K562 (cell line): ENCODE measurements at regions not wholly inside any gene's neighbourhood (a gene's known extent, or its start where the extent isn't known, plus 50 kb on each side); places are given as distances from the start of the nearest gene placed in this dataset.
A peak's percentile ranks its signal among the peaks of the same experiment; 100 is the strongest.

Experiments used
- ATAC-seq: fragments of 200-7000 bp; cut with Tn5 transposase; 3 replicates; pipeline ENCODE4 v1.9.1; 2020; ENCODE audit warnings: moderate library complexity
- BruUV-seq: library from RNA; stranded (reverse); fragments of 400-500 nt; replicated peaks from 2 replicates; lab custom pipeline; 2021; lab: Mats Ljungman, UMichigan
- CTCF ChIA-PET: fragments of 300-600 bp; formaldehyde crosslinking; extraction: SDS; loops from one replicate; lab custom pipeline; 2021; ENCODE audit warnings: low intra/inter-chr PET ratio; lab: Yijun Ruan, JAX
- POLR2A ChIA-PET: fragments of 300-600, 350-650 bp; sonication (Branson Sonifier 250); formaldehyde crosslinking; extraction: SDS; loops from one replicate; lab custom pipeline; 2021; ENCODE audit warnings: antibody characterized with exemption, inconsistent platforms; lab: Yijun Ruan, JAX
- DNase-seq, 4 experiments: peaks; one replicate each; pipeline versions ENCODE4 v3.0.0 to v3.0.0-alpha.2; 2011 to 2018; ENCODE audit warnings: low spot score in 3 of 4, mixed read lengths in 3 of 4; ENCODE audit errors: extremely low read depth in 1 of 4
- FAIRE-seq: peaks from 2 replicates; lab custom pipeline; 2011; peaks lifted over from hg19 to GRCh38; lab: Jason Lieb, UNC
- H2AFZ ChIP-seq: 2 replicates; pipeline ENCODE4 v1.6.0; 2011; ENCODE audit warnings: low read depth, low read length, control low read depth, inconsistent platforms
- H3K27ac ChIP-seq: fragments of 200-600 bp; 3 replicates; pipeline ENCODE4 v1.8.0; 2011; ENCODE audit warnings: low read depth, mild to moderate bottlenecking, control low read depth, inconsistent platforms, low read length, moderate library complexity, mixed read lengths; ENCODE audit errors: extremely low read depth
- H3K27me3 ChIP-seq, 2 experiments: fragments of 300-600 bp in 1 of 2; 2 replicates in 1 of 2; 3 replicates in 1 of 2; pipeline versions ENCODE4 v1.6.0 to v1.8.0; 2011; ENCODE audit warnings: inconsistent platforms in 2 of 2, low read length in 2 of 2, mild to moderate bottlenecking in 1 of 2, mixed read lengths in 1 of 2, moderate library complexity in 1 of 2; ENCODE audit not compliant: control insufficient read depth in 2 of 2, insufficient read depth in 2 of 2
- H3K36me3 ChIP-seq: fragments of 300-600 bp; 3 replicates; pipeline ENCODE4 v1.8.0; 2011; ENCODE audit warnings: mild to moderate bottlenecking, low read length, inconsistent platforms; ENCODE audit not compliant: control insufficient read depth, insufficient read depth
- H3K4me1 ChIP-seq, 2 experiments: fragments of 200-600 bp in 1 of 2; replicated peaks in 1 of 2; 2 replicates in 1 of 2; 3 replicates in 1 of 2; pipeline versions ENCODE4 v1.5.1 to v1.8.0; 2011; ENCODE audit warnings: inconsistent platforms in 2 of 2, low read length in 2 of 2, mild to moderate bottlenecking in 1 of 2, mixed read lengths in 1 of 2, moderate library complexity in 1 of 2; ENCODE audit not compliant: control insufficient read depth in 2 of 2, insufficient read depth in 2 of 2
- H3K4me2 ChIP-seq: 2 replicates; pipeline ENCODE4 v1.6.1; 2011; ENCODE audit warnings: low read length, control low read depth, inconsistent platforms, mixed read lengths; ENCODE audit not compliant: insufficient read depth
- H3K4me3 ChIP-seq: fragments of 200-600 bp; sonication (generic), shearing (Covaris generic); 2 replicates; pipeline ENCODE4 v1.5.1; 2016; ENCODE audit warnings: control low read depth, inconsistent platforms
- H3K79me2 ChIP-seq: fragments of 200-600 bp; 3 replicates; pipeline ENCODE4 v1.8.0; 2011; ENCODE audit warnings: low read length, inconsistent platforms; ENCODE audit not compliant: control insufficient read depth, insufficient read depth
- H3K9ac ChIP-seq, 2 experiments: 2 replicates each; pipeline versions ENCODE4 v1.6.0 to v1.6.1; 2011; ENCODE audit warnings: low read depth in 2 of 2, low read length in 2 of 2, control low read depth in 1 of 2, inconsistent platforms in 1 of 2, mild to moderate bottlenecking in 1 of 2, mixed read lengths in 1 of 2; ENCODE audit not compliant: insufficient read depth in 1 of 2
- H3K9me1 ChIP-seq: one replicate; pipeline ENCODE4 v1.6.0; 2011; ENCODE audit warnings: inconsistent platforms, mild to moderate bottlenecking, low read length, moderate library complexity; ENCODE audit not compliant: control insufficient read depth, insufficient read depth
- H3K9me3 ChIP-seq: replicated peaks from 2 replicates; pipeline ENCODE4 v1.5.1; 2011; ENCODE audit warnings: low read depth, low read length, inconsistent platforms; ENCODE audit not compliant: control insufficient read depth, insufficient read depth
- H4K20me1 ChIP-seq: replicated peaks from 2 replicates; pipeline ENCODE4 v1.6.1; 2011; ENCODE audit warnings: low read length, inconsistent platforms, mixed read lengths; ENCODE audit not compliant: control insufficient read depth, insufficient read depth
- CTBP1 ChIP-seq: fragments of 450-650 bp; IDR thresholded peaks from 2 replicates; pipeline ENCODE4 v1.6.1; 2016; ENCODE audit warnings: borderline replicate concordance
- EGR1 ChIP-seq: fragments of 450-650 bp; conservative IDR thresholded peaks from 2 replicates; pipeline ENCODE4 v1.6.1; 2017; ENCODE audit warnings: mild to moderate bottlenecking
- EHMT2 ChIP-seq: fragments of 450-650 bp; IDR thresholded peaks from 2 replicates; pipeline ENCODE4 v1.6.1; 2018; ENCODE audit warnings: antibody characterized with exemption
- FOXM1 ChIP-seq, 2 experiments: fragments of 450-650 bp in 1 of 2; sonication (generic) in 1 of 2; formaldehyde crosslinking in 1 of 2; IDR thresholded peaks; 2 replicates each; pipeline versions ENCODE4 v1.6.1 to v1.9.0; 2017 to 2022; ENCODE audit warnings: low read depth in 2 of 2, mild to moderate bottlenecking in 2 of 2, missing genetic modification reagents in 1 of 2, moderate library complexity in 1 of 2
- HSF4 ChIP-seq: fragments of 250-450 bp; sonication (Bioruptor Pico); IDR thresholded peaks from 2 replicates; pipeline ENCODE4 v2.1.2; 2022; ENCODE audit warnings: mild to moderate bottlenecking, moderate library complexity, borderline replicate concordance
- KLF1 ChIP-seq: fragments of 450-650 bp; IDR thresholded peaks from 2 replicates; pipeline ENCODE4 v1.6.1; 2016; ENCODE audit warnings: missing genetic modification characterization, missing compliant biosample characterization
- NFIC ChIP-seq: fragments of 450-650 bp; IDR thresholded peaks from 2 replicates; pipeline ENCODE4 v1.6.1; 2017; ENCODE audit warnings: mild to moderate bottlenecking, inconsistent platforms
- NFYB ChIP-seq: IDR thresholded peaks from 2 replicates; pipeline ENCODE4 v1.6.1; 2011; ENCODE audit warnings: mild to moderate bottlenecking, moderate library complexity; ENCODE audit not compliant: insufficient read length; ENCODE audit errors: extremely low read depth
- PTTG1 ChIP-seq: fragments of 450-650 bp; IDR thresholded peaks from 2 replicates; pipeline ENCODE4 v1.6.1; 2016; ENCODE audit warnings: low read depth, mild to moderate bottlenecking, missing genetic modification characterization, missing compliant biosample characterization
- SMARCA5 ChIP-seq: fragments of 450-650 bp; IDR thresholded peaks from 2 replicates; pipeline ENCODE4 v1.6.1; 2016
- TRIM25 ChIP-seq: fragments of 450-650 bp; IDR thresholded peaks from 2 replicates; pipeline ENCODE4 v1.7.0; 2016; ENCODE audit warnings: borderline replicate concordance
- TRIM28 ChIP-seq: fragments of 450-650 bp; IDR thresholded peaks from 2 replicates; pipeline ENCODE4 v1.6.1; 2017
- ZKSCAN8 ChIP-seq: fragments of 200-800 bp; sonication (Bioruptor generic); IDR thresholded peaks from 2 replicates; pipeline ENCODE4 v1.6.1; 2016; ENCODE audit warnings: missing genetic modification characterization, missing compliant biosample characterization
- ZNF318 ChIP-seq, 2 experiments: fragments of 450-650 bp; IDR thresholded peaks; 2 replicates each; pipeline ENCODE4 v1.6.1; 2016; ENCODE audit warnings: mild to moderate bottlenecking in 2 of 2, borderline replicate concordance in 1 of 2, low read depth in 1 of 2, moderate library complexity in 1 of 2
- WGBS: fragments of 100-300 bp; shearing (Covaris generic); methylation state at CpG from one replicate; pipeline ENCODE4 v1.1.6; 2016; ENCODE audit warnings: low coverage, mixed read lengths; ENCODE audit not compliant: insufficient coverage; ENCODE audit errors: missing lambda C conversion rate; 5-methylcytosine and 5-hydroxymethylcytosine counted together
- in situ Hi-C: fragments of 300-500 bp; cut with MboI; formaldehyde crosslinking; loops from 4 replicates; pipeline ENCODE4 v1.15.0; 2018; ENCODE audit warnings: inconsistent platforms, mixed read lengths
- intact Hi-C: fragments of 100-400 bp; cut with micrococcal nuclease; formaldehyde crosslinking; loops from 2 replicates; pipeline ENCODE4 v1.14.2; 2022

GRCh38 chr3:128546646-128547045 is 53.6 kb upstream of the GATA2 start:
- Histone ChIP-seq H2AFZ (peak overlapping the region; percentile 69), H3K4me2 (peak overlapping the region; percentile 64), H3K27ac (peak overlapping the region; percentile 80), H3K27me3 (no peaks in the 10 kb centered on the region), H3K4me1 (peaks cover 44 to 48% of the 10 kb centered on the region in 2 experiments), H3K4me3 (no peak overlapping the region), H3K9me3 (no peaks in the 10 kb centered on the region), H3K79me2 (no peaks in the 10 kb centered on the region), H4K20me1 (no peaks in the 10 kb centered on the region), H3K9ac (peak overlapping the region; percentile 62 to 68; a peak in 3 of 4 replicates), H3K36me3 (no peaks in the 10 kb centered on the region), H3K9me1 (no peaks in the 10 kb centered on the region)
- ChIA-PET CTCF (no interaction called here), POLR2A (interaction anchor here (0.7 to 2.1 kb wide), 7 partner anchors 8 to 57 kb away, joined by 3 to 7 read pairs (median 4); no protein-coding TSS in a partner anchor)
- DNase-seq (peak in 1 of 4 experiments; percentile 54), FAIRE-seq (peak; percentile 11), ATAC-seq (peak; percentile 5; the same call in 2 of the 3 replicates)
- 16% methylated on average over 5 of the region's 5 CpGs for WGBS
- no TSS peak for BruUV-seq
- intact Hi-C loops: loop anchor here (5.0 kb wide), 2 partner anchors 44 to 59 kb away; no protein-coding TSS in a partner anchor
- in situ Hi-C loops: no loop called here
- TF ChIP-seq KLF1 (tag) (no peak), NFYB (no peak), EHMT2 (no peak), SMARCA5 (no peak), NFIC (peak; percentile 76), FOXM1 (IDR thresholded peaks at IDR 0.05; ENCODE audit: low read depth) (no peak), FOXM1 (CRISPR knock-in tag; IDR thresholded peaks at IDR 0.05; ENCODE audit: low read depth) (no peak), ZNF318 (IDR thresholded peaks at IDR 0.05; ENCODE audit: borderline replicate concordance in 1 of 2, low read depth in 1 of 2) (no peak), HSF4 (CRISPR knock-in tag) (no peak), ZKSCAN8 (CRISPR knock-in tag) (no peak), TRIM28 (no peak), CTBP1 (no peak), TRIM25 (no peak), PTTG1 (tag) (no peak), EGR1 (no peak)
